HG03378 (cell line): ENCODE measurements at regions not wholly inside any gene's neighbourhood (a gene's known extent, or its start where the extent isn't known, plus 50 kb on each side); places are given as distances from the start of the nearest gene placed in this dataset.
"Not testable (repeated sequence)": the region's sequence is repeated elsewhere in the genome, so short reads cannot be mapped to it uniquely, and the experiment has no call there.

Experiments used
- ATAC-seq: cut with Tn5 transposase; IDR thresholded peaks from one replicate; pipeline ENCODE4 v1.9.1; 2021; ENCODE audit warnings: mild to moderate bottlenecking, moderate library complexity; ENCODE audit not compliant: unreplicated experiment

GRCh38 chr2:228798458-228799207 is 472.5 kb downstream of the PID1 start:
- ATAC-seq, result no peak

- ATAC-seq, result no peak
Measured at GRCh38 chr2:228796386-228796785, 474.7 kb downstream of the PID1 start.

DNA sequence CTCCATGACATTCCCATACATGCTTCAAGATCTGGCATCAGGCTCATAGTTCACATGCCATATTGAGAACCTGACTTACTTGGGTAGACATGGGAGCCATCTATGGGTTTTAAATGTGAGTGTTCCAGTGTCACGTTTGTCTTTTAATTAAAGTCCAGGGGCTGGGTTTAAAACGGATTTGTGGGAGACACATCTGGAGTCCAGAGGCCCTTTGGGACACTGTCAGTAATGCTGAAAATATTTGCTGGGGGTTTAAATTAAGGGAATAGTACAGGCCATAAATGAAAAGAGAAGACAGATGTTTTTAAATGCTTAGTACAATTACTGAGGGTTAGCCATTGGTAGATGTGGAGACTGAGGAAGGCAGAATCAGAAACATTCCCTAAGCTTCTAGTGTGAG is 478.0 kb downstream of the PID1 start:
- no peak for ATAC-seq

GRCh38 chr2:228786901-228787300 is 484.2 kb downstream of the PID1 start:
- no peak for ATAC-seq

GRCh38 chr2:228782281-228782680 is 488.8 kb downstream of the PID1 start:
- ATAC-seq, result no peak

DNA sequence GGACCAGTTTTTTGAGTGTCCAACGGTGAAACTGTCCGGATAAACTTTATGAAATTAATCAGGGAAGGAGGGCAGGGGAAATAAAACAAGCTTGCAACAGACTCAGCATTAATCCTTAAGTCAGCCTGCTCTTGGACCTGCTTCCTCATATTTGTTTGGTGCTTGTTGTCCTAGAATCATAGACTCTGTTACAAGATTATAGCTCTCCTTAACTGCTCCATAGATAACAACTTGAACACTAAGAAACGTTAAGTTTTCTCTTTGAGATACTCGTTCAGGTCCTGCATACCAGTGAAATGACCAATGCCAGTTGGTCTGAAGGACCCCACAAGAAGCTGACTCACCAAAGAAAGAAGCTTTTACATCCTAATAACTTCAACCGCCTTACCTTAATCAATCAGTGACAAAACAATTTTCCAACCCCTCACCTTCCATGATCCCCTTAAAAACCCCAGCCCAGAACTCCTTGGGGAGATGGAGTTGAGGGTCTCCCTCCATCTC is 493.2 kb downstream of the PID1 start:
- ATAC-seq, result no peak

- ATAC-seq, result no peak
Measured at GRCh38 chr2:228774548-228774947, 496.5 kb downstream of the PID1 start.

DNA sequence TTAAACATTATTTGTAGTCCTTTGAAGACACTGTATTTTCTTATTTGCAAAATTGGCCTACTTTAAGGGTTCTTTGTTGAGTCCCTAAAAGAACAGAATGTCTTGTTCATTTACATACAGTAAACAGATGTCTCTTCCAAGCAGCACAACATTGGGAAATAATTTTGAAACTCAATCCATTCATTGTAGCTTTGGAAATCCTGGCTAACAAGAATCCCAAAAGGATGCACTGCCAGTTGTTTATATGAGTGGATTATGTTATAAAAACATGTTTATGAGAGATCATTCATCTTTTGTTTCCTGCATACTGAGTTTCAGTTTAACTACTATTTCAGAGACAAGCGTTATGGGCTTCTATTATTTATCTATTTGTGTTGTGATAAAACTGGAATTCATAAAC is 499.3 kb downstream of the PID1 start:
- no peak for ATAC-seq

- no peak for ATAC-seq
Measured at GRCh38 chr2:228771315-228771714, 499.8 kb downstream of the PID1 start.

- ATAC-seq, result no peak
Measured at GRCh38 chr2:228768818-228769217, 502.3 kb downstream of the PID1 start.

GRCh38 chr2:228768141-228768540 is 502.9 kb downstream of the PID1 start:
- not testable (repeated sequence) for ATAC-seq

DNA sequence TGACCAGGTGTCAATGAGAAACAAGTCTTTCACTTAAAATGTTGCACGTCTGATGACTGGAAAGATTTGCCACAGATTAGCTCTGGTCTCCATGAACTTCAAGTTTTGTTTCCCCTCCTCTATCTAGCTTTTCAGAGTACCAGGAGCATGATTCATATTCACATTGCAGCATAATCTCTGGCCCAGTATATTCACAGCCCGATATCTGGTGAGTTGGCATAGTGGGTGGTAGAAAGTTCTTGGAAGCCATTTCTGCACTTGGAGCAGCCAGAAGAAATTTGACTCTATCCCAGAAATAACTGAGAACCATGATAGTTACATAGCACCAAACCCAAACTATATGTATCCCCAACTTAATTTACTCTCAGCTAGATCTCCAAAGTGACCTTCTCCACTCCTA is 503.9 kb downstream of the PID1 start:
- no peak for ATAC-seq

- ATAC-seq, result no peak
Measured at GRCh38 chr2:228763379-228763981, 507.6 kb downstream of the PID1 start.

GRCh38 chr2:228762565-228762964 is 508.5 kb downstream of the PID1 start:
- ATAC-seq, result no peak

- ATAC-seq, result not testable (repeated sequence)
Measured at GRCh38 chr2:228755661-228756060, 515.4 kb downstream of the PID1 start.

DNA sequence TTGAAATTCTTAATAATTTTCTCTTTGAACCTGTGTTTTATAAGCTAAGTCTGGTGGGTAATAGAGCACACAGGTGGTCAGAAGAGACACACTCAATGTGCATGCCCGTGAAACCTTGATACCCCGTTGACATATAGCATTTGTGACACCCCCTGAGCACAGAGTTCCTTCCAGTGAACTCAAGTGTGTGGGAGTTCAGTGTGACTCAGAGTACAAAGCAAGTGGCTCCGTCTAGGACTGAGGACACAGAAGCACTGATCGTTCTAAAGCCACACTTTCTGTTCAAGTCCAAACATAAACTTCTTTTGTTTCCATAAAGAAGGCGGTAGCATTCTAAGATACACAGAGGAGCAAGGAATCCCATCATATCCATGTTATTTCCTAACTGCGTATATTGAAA is 523.6 kb downstream of the PID1 start:
- ATAC-seq, result no peak

DNA sequence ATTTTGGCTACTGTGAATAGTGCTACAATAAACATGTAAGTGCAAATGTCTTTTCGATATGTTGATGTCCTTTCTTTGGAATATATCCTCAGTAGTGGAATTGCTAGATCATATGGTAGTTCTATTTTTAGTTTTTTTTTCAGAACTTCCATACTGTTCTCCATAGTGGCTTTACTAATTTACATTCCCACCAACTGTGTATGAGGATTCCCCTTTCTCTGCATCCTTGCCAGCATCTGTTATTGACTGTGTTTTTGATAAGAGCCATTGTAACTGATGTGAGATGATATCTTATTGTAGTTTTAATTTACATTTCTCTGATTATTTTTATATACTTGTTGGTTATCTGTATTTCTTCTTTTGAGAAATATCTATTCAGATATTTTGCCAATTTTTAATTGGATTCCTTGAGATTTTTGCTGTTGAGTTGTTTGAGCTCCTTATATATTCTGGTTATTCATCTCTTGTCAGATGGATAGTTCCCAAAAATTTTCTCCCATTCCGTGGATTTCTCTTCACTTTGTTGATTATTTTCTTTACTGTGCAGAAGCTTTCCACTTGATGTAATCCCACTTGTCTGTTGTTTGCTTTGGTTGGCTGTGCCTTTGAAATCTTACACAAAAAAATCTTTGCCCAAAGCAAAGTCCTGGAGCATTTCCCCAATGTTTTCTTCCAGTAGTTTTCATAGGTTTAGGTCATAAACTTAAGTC is 532.3 kb downstream of the PID1 start:
- no peak for ATAC-seq

GRCh38 chr2:228735697-228736096 is 535.4 kb downstream of the PID1 start:
- no peak for ATAC-seq

- no peak for ATAC-seq
Measured at GRCh38 chr2:228731517-228731916, 539.6 kb downstream of the PID1 start.

DNA sequence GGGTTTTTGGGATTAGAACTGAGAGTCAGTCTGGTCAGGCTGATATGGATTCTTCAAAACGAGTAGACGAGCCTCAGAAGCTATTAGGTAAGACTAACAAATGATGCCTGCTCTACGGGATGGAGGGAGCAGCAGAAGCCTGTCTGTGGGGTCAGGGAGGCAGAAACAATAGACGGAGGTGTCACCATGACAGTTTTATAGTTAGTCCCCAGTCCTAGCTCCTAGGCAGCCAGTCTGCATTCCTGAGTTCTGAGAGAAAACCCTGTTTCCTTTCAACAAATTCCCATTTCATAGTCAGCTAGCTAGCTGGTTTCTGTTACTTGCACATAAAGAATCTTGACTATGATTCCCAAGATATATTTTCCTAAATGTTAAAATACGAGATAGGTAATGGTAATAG is 542.1 kb downstream of the PID1 start:
- ATAC-seq, result no peak

DNA sequence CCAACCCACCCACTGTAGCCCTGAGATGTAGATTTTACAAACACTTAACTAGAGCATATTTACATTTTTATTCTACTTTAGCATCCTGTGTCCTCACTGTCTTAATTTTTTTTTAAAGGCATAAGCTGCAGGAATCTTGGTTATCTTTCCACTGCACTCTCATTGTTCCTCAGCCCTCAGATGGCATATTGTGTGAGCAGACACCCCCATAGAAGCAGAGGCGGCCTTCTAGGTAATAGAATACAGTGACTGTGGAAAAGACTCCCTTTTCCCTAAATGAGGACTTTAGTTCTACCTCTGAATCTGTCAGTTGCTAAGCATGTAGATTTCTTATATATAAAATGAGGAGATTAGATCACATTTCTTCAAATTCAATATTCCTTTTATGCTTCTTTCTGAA is 543.5 kb upstream of the SPHKAP start:
- ATAC-seq, result no peak

DNA sequence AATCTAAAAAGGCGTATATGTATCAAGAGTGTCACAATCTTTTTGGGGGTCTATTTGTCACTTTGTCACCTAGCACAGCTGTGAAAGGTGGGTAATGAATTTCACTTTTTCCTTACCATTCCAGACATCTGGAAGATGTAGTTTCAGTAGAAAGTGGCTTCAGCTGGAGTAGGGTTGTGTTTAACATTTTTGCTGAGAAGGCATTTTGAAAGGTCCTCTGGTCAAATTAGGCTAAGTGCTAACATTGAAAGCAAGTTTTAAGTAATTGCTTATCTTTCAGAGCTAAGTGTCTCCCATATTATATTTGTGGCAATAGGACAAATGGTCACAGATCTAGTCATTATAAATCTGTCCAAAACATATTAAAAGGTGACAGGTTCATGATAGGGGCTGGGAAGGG is 542.1 kb upstream of the SPHKAP start:
- ATAC-seq, result no peak
